Glutamatergic neuron (in vitro differentiated cells): ENCODE measurements at regions not wholly inside any gene's neighbourhood (a gene's known extent, or its start where the extent isn't known, plus 50 kb on each side); places are given as distances from the start of the nearest gene placed in this dataset.

ENCODE experiments used
- DNase-seq: peaks from one replicate; pipeline ENCODE4 v3.0.0; 2022
- H3K27ac Mint-ChIP-seq: one replicate; pipeline ENCODE4 v1.8.0; 2020; ENCODE audit warnings: mild to moderate bottlenecking, mixed read lengths, inconsistent platforms; ENCODE audit not compliant: unreplicated experiment
- H3K27me3 Mint-ChIP-seq: one replicate; pipeline ENCODE4 v1.8.0; 2020; ENCODE audit warnings: mild to moderate bottlenecking, moderate library complexity, mixed read lengths, inconsistent platforms; ENCODE audit not compliant: unreplicated experiment
- H3K36me3 Mint-ChIP-seq: one replicate; pipeline ENCODE4 v1.8.0; 2020; ENCODE audit warnings: mild to moderate bottlenecking, mixed read lengths, inconsistent platforms; ENCODE audit not compliant: unreplicated experiment
- H3K4me1 Mint-ChIP-seq: one replicate; pipeline ENCODE4 v1.8.0; 2020; ENCODE audit warnings: mild to moderate bottlenecking, low read depth, mixed read lengths, inconsistent platforms; ENCODE audit not compliant: unreplicated experiment
- H3K4me3 Mint-ChIP-seq: one replicate; pipeline ENCODE4 v1.8.0; 2020; ENCODE audit warnings: mild to moderate bottlenecking, mixed read lengths, inconsistent platforms; ENCODE audit not compliant: unreplicated experiment
- H3K9me3 Mint-ChIP-seq: one replicate; pipeline ENCODE4 v1.8.0; 2020; ENCODE audit warnings: mild to moderate bottlenecking, moderate library complexity, mixed read lengths, inconsistent platforms; ENCODE audit not compliant: unreplicated experiment
- TF ChIP-seq, protein P1 (sequence below): fragments of 200-600 bp; sonication (generic); IDR thresholded peaks from one replicate; pipeline ENCODE4 v1.5.0; 2021; ENCODE audit not compliant: partially characterized antibody, unreplicated experiment

DNA sequence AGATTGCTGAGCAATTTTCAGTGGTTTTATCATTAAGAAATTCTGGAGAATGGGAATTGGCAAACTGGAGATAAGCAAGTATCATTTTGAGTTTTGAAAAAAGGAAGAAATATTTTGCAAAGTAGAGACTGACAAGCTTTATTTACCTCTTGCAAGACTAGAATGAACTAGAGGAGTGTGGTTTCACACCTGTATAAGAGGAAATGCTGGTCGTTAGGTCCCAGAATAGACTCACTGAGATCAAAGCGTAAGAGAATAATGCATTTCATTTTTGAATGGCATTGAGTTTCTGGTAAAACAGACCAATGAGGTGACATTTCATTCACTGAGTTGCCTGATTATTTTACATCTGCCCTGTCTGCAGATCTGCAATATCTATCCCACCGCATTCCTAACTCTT, 308.1 kb downstream of the ADGRL2 start:
- DNase-seq: no peak
- no peaks in the 10 kb centered on the region for H3K27me3 Mint-ChIP-seq

DNA sequence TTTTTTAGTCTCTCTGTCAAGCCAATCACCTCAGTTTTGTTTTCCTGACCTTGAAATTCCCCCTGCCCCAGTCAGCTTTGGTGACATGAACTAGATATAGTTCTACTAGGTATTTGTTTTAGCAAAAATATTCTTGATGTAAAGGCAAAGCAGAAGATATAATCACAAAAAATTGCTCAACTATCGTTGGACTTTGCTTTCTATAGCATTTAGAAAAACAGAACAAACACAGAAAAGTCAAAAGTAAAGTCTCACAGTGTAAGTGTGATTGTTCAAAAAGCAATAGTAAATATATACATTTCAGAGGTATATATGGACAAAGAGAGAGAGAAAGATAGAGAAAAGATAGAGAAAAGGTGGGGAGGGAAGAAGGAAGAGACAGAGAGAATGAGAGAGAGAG, 305.9 kb downstream of the ADGRL2 start:
- no peak for DNase-seq
- Mint-ChIP-seq H3K27me3 (no peaks in the 10 kb centered on the region), H3K4me1 (no peaks in the 10 kb centered on the region), H3K4me3 (no peak overlapping the region), H3K9me3 (no peaks in the 10 kb centered on the region), H3K27ac (no peak overlapping the region), H3K36me3 (peaks cover 8% of the 10 kb centered on the region)
- TF ChIP-seq, protein P1, sequence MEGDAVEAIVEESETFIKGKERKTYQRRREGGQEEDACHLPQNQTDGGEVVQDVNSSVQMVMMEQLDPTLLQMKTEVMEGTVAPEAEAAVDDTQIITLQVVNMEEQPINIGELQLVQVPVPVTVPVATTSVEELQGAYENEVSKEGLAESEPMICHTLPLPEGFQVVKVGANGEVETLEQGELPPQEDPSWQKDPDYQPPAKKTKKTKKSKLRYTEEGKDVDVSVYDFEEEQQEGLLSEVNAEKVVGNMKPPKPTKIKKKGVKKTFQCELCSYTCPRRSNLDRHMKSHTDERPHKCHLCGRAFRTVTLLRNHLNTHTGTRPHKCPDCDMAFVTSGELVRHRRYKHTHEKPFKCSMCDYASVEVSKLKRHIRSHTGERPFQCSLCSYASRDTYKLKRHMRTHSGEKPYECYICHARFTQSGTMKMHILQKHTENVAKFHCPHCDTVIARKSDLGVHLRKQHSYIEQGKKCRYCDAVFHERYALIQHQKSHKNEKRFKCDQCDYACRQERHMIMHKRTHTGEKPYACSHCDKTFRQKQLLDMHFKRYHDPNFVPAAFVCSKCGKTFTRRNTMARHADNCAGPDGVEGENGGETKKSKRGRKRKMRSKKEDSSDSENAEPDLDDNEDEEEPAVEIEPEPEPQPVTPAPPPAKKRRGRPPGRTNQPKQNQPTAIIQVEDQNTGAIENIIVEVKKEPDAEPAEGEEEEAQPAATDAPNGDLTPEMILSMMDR: no peak

More for the DNA sequence above, 308.1 kb downstream of the ADGRL2 start:
- TF ChIP-seq, protein P1: no peak
- no peaks in the 10 kb centered on the region for H3K9me3 Mint-ChIP-seq
- H3K27ac Mint-ChIP-seq: no peak overlapping the region
- no peak overlapping the region for H3K4me3 Mint-ChIP-seq
- no peaks in the 10 kb centered on the region for H3K4me1 Mint-ChIP-seq
- peaks cover 8% of the 10 kb centered on the region for H3K36me3 Mint-ChIP-seq

DNA sequence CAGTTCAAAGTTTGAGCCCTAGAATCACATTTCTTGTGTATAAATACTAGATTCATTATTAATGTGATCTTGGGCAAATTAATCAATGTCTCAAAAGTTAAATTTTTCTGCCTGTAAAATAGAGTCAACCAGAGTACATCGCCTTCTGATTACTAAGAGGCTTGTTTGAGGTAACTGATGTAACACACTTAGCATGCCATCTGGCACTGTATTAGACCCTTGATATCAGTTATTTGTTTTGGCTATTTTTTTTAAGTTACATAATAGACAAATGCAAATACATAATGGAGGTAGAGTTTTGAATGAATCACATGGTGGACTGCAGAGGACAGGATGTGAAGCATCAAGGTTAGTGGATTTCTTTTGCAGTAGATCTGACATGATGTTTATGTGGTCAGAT, 298.4 kb downstream of the ADGRL2 start:
- TF ChIP-seq, protein P1: no peak

DNA sequence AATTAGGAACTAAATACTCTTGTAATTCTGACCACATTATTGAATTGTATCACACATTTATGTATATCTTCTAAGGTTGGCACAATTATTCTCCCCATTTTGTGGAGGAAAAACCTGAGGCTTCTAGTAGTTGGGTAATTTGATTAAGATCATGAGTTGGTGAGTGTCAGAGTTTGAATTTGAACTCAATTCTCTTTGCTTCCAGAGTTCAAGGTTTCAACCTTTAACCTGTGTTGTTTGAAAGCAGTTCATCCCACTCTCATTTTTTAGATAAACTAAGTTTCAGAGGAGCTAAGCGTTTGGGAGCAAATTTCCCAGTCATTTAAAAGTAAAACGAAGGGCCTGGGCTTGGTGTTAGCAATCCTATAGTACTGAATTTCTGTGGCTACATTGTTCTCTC, 293.4 kb downstream of the ADGRL2 start:
- H3K36me3 Mint-ChIP-seq: no peaks in the 10 kb centered on the region
- DNase-seq: no peak
- H3K4me3 Mint-ChIP-seq: no peak overlapping the region
- TF ChIP-seq, protein P1: no peak
- no peaks in the 10 kb centered on the region for H3K27me3 Mint-ChIP-seq
- no peaks in the 10 kb centered on the region for H3K4me1 Mint-ChIP-seq
- no peaks in the 10 kb centered on the region for H3K9me3 Mint-ChIP-seq
- no peak overlapping the region for H3K27ac Mint-ChIP-seq

More for the DNA sequence above, 298.4 kb downstream of the ADGRL2 start:
- no peak overlapping the region for H3K27ac Mint-ChIP-seq
- no peaks in the 10 kb centered on the region for H3K9me3 Mint-ChIP-seq
- H3K4me3 Mint-ChIP-seq: no peak overlapping the region
- DNase-seq: no peak
- no peaks in the 10 kb centered on the region for H3K27me3 Mint-ChIP-seq
- no peaks in the 10 kb centered on the region for H3K36me3 Mint-ChIP-seq
- no peaks in the 10 kb centered on the region for H3K4me1 Mint-ChIP-seq

DNA sequence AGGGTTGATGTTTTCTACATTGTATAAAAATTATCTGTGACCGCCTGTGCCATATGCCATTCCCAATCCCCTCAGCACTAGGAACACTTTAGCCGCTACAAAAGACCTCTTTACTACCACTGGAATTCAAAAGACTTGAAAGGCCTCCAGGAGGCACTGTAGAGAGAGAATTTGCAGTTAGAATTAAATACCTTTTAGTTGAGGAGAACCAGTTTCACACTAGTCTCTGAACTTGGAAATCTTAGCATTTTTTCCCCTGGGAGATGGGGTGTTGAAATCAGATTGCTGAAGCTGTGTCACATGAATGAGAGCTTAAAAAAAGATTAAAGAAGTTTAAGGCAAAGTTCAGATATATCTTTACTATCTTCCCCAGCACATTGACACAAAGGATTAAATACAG, 291.0 kb downstream of the ADGRL2 start:
- Mint-ChIP-seq H3K27me3 (no peaks in the 10 kb centered on the region), H3K9me3 (no peaks in the 10 kb centered on the region), H3K4me1 (no peaks in the 10 kb centered on the region), H3K27ac (no peak overlapping the region), H3K36me3 (no peaks in the 10 kb centered on the region), H3K4me3 (no peak overlapping the region)
- no peak for DNase-seq
- TF ChIP-seq, protein P1: no peak
